Prostate gland (tissue), 2 donors: ENCODE measurements at regions not wholly inside any gene's neighbourhood (a gene's known extent, or its start where the extent isn't known, plus 50 kb on each side); places are given as distances from the start of the nearest gene placed in this dataset.
"Not testable (repeated sequence)": the region's sequence is repeated elsewhere in the genome, so short reads cannot be mapped to it uniquely, and the experiment has no call there.

Experiments used
- DNase-seq: peaks from one replicate; pipeline ENCODE4 v3.0.0-alpha.2; 2019; ENCODE audit warnings: low spot score
- H3K27ac ChIP-seq, 2 donors: fragments of 200-600 bp; sonication (generic); 2 replicates each; pipeline ENCODE4 v1.5.1; 2017 to 2019
- H3K27me3 ChIP-seq: fragments of 200-600 bp; sonication (generic); replicated peaks from 2 replicates; pipeline ENCODE4 v1.5.1; 2019; ENCODE audit not compliant: insufficient read depth
- H3K36me3 ChIP-seq, 2 donors: fragments of 200-600 bp; sonication (generic); 1 replicate in 1 of 2; 2 replicates in 1 of 2; pipeline versions ENCODE4 v1.5.1 to v1.8.1; 2017 to 2019
- H3K4me1 ChIP-seq: fragments of 200-600 bp; sonication (generic); replicated peaks from 2 replicates; pipeline ENCODE4 v1.5.1; 2019
- H3K4me3 ChIP-seq, 2 donors: fragments of 200-600 bp; sonication (generic); 2 replicates each; pipeline ENCODE4 v1.5.1; 2017 to 2019
- H3K9me3 ChIP-seq: fragments of 200-600 bp; sonication (generic); 2 replicates; pipeline ENCODE4 v1.5.1; 2017
- POLR2A ChIP-seq: fragments of 450-650 bp; IDR thresholded peaks from one replicate; pipeline ENCODE4 v1.6.1; 2016; ENCODE audit warnings: antibody characterized with exemption, mild to moderate bottlenecking
- POLR2AphosphoS5 ChIP-seq: sonication (generic); formaldehyde crosslinking; IDR thresholded peaks from one replicate; pipeline ENCODE4 v1.6.1; 2017; ENCODE audit warnings: antibody characterized with exemption
- WGBS: methylation state at CpG from one replicate; pipeline ENCODE4 v1.1.5; 2018; 5-methylcytosine and 5-hydroxymethylcytosine counted together
- intact Hi-C: fragments of 100-400 bp; cut with DNase I; formaldehyde crosslinking; loops from one replicate; pipeline ENCODE4 v1.14.2; 2022
- TF ChIP-seq, protein P1 (sequence below), 4 experiments: fragments of 200-600 bp in 2 of 4; fragments of 450-650 bp in 2 of 4; sonication (generic) in 2 of 4; IDR thresholded peaks; 1 replicate in 3 of 4; 2 replicates in 1 of 4; pipeline ENCODE4 v1.5.1; 2016 to 2019; ENCODE audit warnings: antibody characterized with exemption in 4 of 4, mild to moderate bottlenecking in 2 of 4, moderate library complexity in 2 of 4

DNA sequence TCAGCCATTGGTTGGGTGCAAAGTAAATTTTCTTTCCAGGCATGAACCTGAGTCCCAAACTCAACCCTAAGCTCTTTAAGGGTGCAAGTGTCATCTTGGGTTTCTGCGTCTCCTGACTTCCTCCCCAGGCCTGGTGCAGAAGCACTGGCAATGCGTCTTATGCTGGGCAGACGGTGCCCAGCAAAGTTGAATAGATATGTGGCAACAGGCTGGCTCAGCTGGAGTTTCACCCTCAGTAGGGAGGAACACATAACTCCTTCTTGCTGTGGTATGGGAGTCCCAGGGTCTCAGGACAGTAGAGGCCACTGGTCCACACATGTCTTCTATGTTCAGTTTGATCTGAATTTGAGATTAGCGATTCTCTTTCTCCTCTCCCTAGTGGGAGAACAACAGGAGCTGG lies 181.3 kb downstream of the RPS24 start:
- H3K27ac ChIP-seq: peak overlapping the region in 1 of 2 donors; percentile 22
- WGBS: 92% methylated on average over 4 of the region's 4 CpGs

DNA sequence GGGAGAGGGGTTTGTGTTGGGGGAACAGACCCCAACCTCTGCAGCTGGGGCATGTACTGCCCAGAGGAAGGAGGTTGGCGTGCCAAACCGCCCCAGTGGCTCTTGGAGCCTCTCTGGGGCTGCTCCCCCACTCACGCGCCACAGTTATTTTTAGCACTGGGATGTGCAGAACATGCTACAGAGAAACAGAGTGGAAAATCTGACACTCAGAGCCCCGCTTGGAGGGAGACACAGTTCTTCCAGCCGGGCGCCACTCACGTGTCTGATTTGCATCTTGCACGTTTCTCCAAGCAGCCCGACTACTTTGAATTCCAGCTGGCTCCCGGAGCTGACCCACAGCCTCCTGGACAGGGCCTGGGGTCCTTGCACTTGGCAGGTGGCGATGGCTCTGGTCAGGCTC lies 182.0 kb downstream of the RPS24 start:
- DNase-seq: peak; percentile 11
- Histone ChIP-seq H3K4me3 (no peak overlapping the region), H3K36me3 (no peaks in the 10 kb centered on the region), H3K27me3 (no peaks in the 10 kb centered on the region), H3K9me3 (no peaks in the 10 kb centered on the region), H3K4me1 (no peaks in the 10 kb centered on the region), H3K27ac (peak overlapping the region in 1 of 2 donors; percentile 22)
- no peak for TF ChIP-seq POLR2A
- TF ChIP-seq POLR2AphosphoS5: peak; percentile 71
- TF ChIP-seq, protein P1, sequence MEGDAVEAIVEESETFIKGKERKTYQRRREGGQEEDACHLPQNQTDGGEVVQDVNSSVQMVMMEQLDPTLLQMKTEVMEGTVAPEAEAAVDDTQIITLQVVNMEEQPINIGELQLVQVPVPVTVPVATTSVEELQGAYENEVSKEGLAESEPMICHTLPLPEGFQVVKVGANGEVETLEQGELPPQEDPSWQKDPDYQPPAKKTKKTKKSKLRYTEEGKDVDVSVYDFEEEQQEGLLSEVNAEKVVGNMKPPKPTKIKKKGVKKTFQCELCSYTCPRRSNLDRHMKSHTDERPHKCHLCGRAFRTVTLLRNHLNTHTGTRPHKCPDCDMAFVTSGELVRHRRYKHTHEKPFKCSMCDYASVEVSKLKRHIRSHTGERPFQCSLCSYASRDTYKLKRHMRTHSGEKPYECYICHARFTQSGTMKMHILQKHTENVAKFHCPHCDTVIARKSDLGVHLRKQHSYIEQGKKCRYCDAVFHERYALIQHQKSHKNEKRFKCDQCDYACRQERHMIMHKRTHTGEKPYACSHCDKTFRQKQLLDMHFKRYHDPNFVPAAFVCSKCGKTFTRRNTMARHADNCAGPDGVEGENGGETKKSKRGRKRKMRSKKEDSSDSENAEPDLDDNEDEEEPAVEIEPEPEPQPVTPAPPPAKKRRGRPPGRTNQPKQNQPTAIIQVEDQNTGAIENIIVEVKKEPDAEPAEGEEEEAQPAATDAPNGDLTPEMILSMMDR (IDR thresholded peaks at IDR 0.05): no peak
- 31% methylated on average over 12 of the region's 12 CpGs for WGBS
- intact Hi-C loops: loop anchor here (5.0 to 10.0 kb wide), 2 partner anchors 299 to 442 kb away; no protein-coding TSS in a partner anchor

More for the DNA sequence above, 181.3 kb downstream of the RPS24 start:
- TF ChIP-seq POLR2AphosphoS5 (no peak), POLR2A (no peak)
- TF ChIP-seq, protein P1 (IDR thresholded peaks at IDR 0.05): no peak
- Histone ChIP-seq H3K36me3 (no peaks in the 10 kb centered on the region), H3K27me3 (no peaks in the 10 kb centered on the region), H3K4me1 (no peaks in the 10 kb centered on the region), H3K9me3 (no peaks in the 10 kb centered on the region), H3K4me3 (no peak overlapping the region)
- intact Hi-C loops: loop anchor here (5.0 to 10.0 kb wide), 5 partner anchors 168 to 982 kb away; no protein-coding TSS in a partner anchor
- no peak for DNase-seq

DNA sequence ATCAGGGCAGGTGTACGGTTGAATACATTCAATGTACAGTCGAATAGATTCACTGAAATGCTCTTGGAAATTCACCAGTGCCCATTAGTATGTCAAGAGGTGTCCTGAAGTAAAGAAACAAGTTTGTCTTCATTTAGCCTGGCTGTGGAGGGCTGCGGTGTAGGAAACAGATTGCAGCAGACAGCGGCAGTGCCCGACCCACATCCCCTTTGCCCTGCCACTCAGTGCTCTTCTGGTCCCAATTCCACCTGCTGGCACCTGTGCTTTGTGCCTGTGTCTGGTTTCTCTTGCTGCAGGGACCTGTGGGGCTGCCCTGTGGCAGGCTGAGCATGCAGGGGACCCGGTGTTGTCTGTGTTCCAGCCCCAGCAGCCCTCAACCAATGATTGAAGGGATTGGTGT lies 183.7 kb downstream of the RPS24 start:
- intact Hi-C loops: loop anchor here (5.0 to 10.0 kb wide), 2 partner anchors 297 to 440 kb away; no protein-coding TSS in a partner anchor
- no peak overlapping the region for H3K27ac ChIP-seq
- 74% methylated on average over 6 of the region's 6 CpGs for WGBS

DNA sequence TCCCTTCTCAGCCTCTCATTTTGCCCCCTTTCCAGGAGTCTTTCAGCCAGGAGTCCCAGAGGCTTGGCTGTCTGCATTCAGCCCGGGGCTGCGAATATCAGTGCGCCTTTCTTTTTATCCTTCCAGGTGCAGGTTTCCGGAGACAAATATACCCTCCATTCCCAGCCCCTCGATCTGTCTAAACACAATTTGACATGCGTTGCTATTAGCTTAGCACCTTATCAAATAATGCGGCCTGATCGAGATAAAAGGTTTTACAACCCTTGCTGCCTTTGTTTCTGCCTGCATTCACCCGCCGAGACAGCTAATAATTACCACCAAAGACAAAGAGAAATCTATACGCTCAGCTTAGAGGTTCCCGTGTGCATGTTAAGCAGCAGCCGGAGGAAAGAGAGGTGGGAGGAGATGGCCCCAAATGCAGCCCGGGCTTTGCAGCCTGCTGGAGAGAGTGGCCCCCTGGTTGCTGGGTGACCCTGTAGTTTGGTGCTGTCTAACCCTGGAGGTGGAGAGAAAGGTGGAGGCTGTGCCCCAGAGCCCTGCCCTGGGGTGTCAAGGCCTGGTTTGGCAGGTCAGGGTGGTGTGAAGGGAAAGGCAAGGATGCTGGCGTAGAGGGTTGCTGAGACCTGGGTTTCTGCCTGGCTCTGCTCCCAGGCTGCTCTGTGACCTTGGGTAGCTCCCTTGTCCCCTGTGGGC lies 185.3 kb downstream of the RPS24 start:
- 57% methylated on average over 15 of the region's 15 CpGs for WGBS
- intact Hi-C loops: loop anchor here (5.0 to 10.0 kb wide), 2 partner anchors 296 to 438 kb away; no protein-coding TSS in a partner anchor
- TF ChIP-seq POLR2AphosphoS5 (no peak), POLR2A (no peak)
- TF ChIP-seq, protein P1 (IDR thresholded peaks at IDR 0.05): no peak
- Histone ChIP-seq H3K4me3 (no peak overlapping the region), H3K36me3 (no peaks in the 10 kb centered on the region), H3K27ac (no peak overlapping the region), H3K27me3 (no peaks in the 10 kb centered on the region), H3K4me1 (no peaks in the 10 kb centered on the region), H3K9me3 (no peaks in the 10 kb centered on the region)
- no peak for DNase-seq

More for the DNA sequence above, 183.7 kb downstream of the RPS24 start:
- Histone ChIP-seq H3K27me3 (no peaks in the 10 kb centered on the region), H3K4me1 (no peaks in the 10 kb centered on the region), H3K9me3 (no peaks in the 10 kb centered on the region), H3K36me3 (no peaks in the 10 kb centered on the region), H3K4me3 (no peak overlapping the region)
- no peak for DNase-seq
- no peak for TF ChIP-seq POLR2A
- TF ChIP-seq POLR2AphosphoS5: no peak
- TF ChIP-seq, protein P1 (IDR thresholded peaks at IDR 0.05): no peak

DNA sequence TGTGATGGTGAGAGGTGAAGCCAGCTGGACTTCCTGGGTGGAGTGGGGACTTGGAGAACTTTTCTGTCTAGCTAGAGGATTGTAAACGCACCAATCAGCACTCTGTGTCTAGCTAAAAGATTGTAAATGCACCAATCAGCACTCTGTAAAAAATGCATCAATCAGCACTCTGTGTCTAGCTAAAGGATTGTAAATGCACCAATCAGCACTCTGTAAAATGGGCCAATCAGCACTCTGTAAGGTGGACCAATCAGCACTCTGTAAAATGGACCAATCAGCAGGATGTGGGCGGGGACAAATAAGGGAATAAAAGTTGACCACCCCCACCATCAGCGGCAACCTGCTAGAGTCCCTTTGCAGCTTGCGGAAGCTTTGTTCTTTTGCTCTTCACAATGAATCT lies 185.9 kb downstream of the RPS24 start:
- not testable (repeated sequence) for H3K9me3 ChIP-seq, H3K4me3 ChIP-seq, H3K27me3 ChIP-seq, H3K27ac ChIP-seq, H3K4me1 ChIP-seq, DNase-seq, H3K36me3 ChIP-seq
- intact Hi-C loops: loop anchor here (5.0 to 10.0 kb wide), 2 partner anchors 295 to 438 kb away; no protein-coding TSS in a partner anchor
- 94% methylated on average over 4 of the region's 4 CpGs for WGBS
